Upper lobe of left lung (tissue), 4 donors: ENCODE measurements at regions not wholly inside any gene's neighbourhood (a gene's known extent, or its start where the extent isn't known, plus 50 kb on each side); places are given as distances from the start of the nearest gene placed in this dataset.

ENCODE experiments used
- CTCF ChIP-seq, 6 experiments: fragments of 450-650 bp in 4 of 6; fragments of 200-600 bp in 2 of 6; sonication (generic) in 2 of 6; IDR thresholded peaks; one replicate each; pipeline ENCODE4 v1.5.1; 2016 to 2019; ENCODE audit warnings: antibody characterized with exemption in 6 of 6
- POLR2A ChIP-seq, 4 donors: fragments of 450-650 bp; IDR thresholded peaks; one replicate each; pipeline ENCODE4 v1.5.1; 2016 to 2017; ENCODE audit warnings: antibody characterized with exemption in 4 of 4, mild to moderate bottlenecking in 2 of 4

GRCh38 chr19:34109596-34109995, 62.7 kb upstream of the LSM14A start:
- TF ChIP-seq POLR2A (IDR thresholded peaks at IDR 0.05), result no peak
- no peak for TF ChIP-seq CTCF (IDR thresholded peaks at IDR 0.05)
